HG02938 (cell line): ENCODE measurements at regions not wholly inside any gene's neighbourhood (a gene's known extent, or its start where the extent isn't known, plus 50 kb on each side); places are given as distances from the start of the nearest gene placed in this dataset.

Source experiments
- ATAC-seq: cut with Tn5 transposase; IDR thresholded peaks from one replicate; pipeline ENCODE4 v1.9.1; 2021; ENCODE audit warnings: mild to moderate bottlenecking, moderate library complexity; ENCODE audit not compliant: unreplicated experiment

DNA sequence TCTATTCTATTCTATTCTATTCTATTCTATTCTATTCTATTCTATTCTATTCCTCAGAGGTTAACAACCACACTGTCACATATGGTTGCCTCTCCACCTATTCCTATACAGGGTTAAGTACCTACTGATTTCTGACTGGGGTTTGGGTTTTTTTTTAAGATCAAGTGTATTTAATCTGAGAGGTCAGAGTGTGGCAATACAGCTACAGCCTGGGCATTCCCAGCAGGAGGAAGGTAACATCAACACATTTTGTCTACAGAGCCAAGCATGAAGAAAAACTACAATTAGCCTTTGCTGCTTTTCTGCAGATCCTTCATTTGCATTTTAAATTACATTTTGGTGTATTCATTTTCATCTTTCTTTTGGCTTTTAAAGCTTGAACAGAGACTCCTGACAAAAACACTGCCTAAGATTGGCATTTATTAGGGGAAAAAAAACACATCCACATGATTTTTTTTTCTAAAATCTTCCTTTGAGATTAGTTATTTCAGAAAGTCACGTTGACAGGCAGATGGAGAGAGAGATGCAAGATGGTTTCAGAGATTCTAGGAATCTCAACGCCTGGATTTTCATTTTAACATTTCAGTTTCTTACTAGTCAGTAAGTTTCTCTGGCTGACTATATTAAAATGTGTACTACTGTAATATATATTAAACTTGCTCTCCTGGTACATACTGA lies 255.9 kb upstream of the TET2 start:
- no peak for ATAC-seq

DNA sequence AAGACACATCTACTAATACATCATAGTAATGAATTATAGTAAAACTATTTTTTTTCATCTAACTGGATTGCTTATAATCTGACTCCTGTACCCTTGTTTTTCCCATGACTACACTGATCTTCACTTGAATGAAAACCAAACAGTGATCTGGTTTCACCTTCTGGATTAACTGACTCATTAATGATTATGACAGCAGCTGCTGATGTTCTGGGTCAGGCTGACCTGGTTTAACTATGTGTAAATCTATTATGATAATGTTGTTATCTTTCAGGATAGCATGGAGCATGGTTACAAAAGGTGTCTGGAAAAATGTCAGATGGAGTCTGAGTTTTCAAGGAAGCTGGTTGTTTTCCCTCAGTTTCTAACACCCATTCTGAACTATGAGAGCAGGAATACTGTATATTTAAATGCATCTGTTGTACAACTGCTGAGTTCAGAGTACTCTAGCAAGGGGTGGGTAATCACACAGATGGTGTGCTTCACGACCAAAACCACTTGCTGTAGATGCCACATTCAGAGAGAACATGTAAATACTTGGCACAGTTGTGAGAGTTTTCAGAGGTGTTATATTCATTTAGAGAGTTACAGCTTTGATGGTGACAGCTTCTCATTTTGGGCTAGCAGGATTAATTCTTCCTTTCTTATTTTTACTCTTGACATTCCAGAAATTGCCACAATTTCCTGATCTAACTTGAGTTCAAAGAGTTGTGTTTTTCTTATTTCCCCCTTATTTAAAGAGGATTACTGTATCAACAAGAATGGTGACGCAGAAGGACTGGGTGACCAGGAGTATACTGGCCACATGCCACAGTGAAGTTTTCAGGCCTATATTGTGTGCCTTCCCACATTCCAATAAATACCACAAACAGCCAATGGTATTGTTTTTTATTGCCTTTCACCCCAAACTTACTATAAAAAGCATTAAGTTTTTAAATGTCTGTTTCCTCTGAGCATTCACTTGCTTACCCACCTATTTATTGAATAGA lies 249.7 kb upstream of the TET2 start:
- ATAC-seq, result peak; percentile 59

DNA sequence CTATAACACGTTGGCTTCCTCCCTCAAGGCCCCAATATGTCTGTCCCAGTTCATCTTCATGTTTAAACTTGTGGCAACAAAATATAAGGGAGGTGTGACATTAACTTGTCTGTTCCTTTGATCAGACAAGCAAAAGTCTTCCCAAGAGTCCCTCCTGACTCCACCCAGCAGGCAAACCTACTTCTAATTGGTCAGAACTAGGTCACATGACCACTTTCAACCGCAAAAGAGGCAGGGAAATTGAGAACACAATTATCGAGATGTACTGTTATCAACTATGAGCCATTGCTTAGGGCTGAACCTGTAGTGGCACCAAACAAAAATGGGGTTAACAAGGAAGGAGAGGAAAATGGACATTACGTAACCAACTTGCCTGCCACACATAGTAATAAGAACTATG lies 246.8 kb upstream of the TET2 start:
- ATAC-seq, result no peak

DNA sequence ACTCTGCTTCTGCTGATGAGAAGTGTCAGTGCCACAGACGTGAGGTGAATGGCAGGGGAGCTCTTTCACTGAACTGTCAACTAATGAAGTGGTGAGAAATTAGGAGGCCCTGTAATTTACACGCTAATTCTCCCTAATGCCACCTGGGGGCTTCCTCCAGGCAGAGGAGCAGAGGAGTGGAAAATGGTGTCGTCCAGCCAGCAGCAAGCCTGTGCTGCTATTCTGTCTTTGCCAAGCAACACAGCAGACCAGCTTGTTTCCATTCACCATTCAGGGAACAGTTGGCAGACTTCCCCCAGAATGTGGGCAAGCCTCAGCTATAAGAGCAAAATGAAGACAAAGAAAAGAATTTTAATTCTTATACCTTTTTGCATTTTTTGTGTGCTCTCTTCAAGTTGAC lies 245.2 kb upstream of the TET2 start:
- ATAC-seq, result no peak

DNA sequence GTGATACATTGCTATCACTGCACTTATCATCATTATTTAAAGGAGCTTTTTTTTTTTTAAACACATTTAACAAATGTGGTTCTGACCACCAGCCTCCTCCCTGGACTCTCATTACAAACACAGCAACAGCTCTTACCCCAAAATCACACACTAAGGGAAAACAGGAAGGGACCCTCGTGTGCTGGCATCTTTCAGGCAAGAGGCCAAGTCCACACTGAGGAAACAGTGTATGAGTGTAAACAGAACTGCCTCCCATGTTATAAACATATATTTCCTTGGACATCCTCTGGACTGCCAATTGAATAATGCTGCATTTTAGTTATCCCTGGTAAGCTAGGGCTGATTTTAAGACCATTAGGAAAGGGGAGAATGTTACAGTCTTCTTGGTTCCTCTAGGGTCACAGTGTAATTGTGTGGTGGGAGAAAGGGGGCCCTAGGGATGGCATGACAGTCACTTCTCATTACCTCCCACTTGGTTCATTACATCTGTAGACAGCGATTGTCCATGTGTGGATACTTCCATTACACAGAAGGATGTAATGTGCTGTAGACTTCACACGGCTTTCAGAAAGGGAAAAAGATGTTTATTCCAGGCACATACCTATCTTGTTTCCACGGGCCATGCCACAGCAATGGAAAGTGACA lies 244.6 kb upstream of the TET2 start:
- ATAC-seq, result no peak

DNA sequence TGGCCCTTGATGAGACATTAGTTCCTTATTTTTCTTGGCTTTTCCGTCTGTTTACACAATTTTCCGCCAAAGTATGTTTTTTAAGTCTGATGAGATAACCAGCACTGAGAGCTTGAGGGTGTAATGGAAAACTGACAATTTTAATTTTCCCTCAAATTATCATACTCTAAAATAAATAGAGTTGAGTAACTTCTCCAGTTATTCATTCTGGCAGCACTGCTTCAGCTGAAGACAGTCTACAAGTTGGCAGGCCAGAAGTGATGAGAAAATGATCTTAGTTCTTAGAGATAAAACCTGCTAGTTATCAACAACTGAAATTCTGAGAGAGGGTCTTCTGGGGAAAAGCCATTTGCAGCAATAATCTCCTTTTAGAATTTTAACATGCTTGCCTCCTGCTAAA lies 241.6 kb upstream of the TET2 start:
- no peak for ATAC-seq

DNA sequence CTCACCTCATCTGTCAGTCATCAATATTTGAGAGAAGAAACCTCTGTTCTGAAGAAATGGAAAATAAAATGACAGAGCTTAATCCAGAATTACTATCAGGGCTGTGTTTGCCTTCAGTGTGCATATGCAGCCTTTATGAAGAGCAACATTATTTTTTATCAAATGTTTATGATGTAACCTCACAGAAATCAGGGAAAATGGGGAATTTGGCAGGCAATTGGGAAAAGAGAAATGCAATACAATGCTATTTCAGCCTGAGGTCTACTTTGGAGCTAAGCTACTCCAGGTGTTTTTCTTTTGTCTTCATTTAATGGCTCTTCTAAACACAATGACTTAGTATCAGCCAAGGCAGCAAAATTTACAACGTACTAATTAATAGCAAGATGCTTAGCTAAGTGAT lies 241.1 kb upstream of the TET2 start:
- ATAC-seq, result no peak

DNA sequence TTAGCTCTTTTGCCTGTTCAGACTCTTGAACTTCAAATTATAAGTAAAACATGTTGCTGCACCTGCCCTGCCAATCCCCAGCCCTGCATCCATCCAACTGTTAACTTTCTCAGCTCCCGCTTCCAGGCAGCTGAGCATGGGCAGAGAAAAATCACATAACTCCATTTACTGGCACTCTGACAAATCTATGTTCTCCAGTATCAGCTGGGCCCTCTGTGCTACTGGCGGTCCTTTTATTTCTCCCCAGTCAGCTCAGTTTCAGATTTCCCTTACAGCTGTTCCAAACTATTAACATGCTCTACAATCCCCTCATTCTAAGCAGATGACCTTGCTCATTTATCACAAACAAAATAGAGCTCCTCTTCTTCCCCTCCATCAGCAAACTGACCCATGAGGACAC lies 240.4 kb upstream of the TET2 start:
- ATAC-seq, result no peak

DNA sequence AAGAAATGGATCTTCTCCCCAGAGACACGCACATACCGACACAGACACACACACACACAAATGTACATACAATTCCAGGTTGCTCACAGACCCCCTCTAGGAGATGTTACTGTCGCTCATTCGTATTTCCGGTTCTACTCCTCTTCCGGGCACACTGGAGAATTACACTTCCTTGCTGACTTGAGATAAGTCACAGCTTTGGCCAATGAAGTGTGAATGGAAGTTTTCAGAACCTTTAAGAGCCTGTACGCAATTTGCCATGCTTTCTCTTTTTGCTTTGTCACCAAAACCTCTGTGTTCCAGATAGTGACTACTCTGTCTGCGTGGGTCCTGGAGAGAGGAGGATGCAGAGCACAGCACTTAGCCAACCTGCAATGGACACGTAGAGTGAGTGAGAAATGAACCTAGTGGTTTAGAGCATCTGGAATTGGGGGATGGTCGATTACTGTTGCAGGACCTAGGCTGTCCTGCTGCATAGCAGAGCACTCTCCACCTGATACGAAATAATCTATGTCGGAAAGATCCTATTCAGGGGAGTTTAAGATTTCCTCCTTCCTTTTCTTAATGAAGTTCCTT lies 239.5 kb upstream of the TET2 start:
- ATAC-seq, result no peak

DNA sequence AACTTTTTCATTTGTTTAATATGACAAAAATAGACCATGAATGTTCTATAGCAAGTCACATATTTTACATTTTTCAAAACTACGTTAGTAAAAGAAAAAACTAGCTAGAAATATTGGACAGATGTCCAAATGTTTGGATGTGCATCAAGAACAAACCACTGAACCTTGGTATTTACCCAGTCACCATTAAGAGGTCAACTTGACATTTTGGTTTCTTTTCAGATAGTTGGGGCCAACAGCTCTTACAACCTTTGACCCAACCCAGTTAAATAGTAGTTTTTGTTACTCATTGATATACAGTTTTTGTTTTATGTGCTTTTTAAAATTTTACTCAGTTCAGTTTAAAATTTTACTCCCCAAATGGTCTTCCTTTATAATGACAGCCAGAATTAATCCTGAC lies 238.7 kb upstream of the TET2 start:
- no peak for ATAC-seq

DNA sequence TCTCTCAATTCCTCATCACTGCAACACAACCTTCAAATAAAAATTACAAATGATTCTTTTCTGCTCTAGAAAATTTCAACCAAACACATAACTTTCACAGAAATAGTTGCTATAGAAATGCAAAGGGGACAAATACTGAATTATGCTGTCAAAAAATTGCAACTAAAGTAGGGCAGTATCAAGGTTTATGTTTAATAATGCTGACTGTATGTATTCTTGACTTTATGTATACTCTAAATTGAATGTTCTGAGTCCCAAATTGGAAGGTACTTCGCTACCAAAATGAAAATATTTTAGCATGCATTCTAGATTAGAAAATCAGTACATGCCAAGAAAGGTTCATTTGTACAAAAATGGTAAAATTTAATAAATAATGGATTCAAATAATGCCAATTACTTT lies 237.3 kb upstream of the TET2 start:
- no peak for ATAC-seq

DNA sequence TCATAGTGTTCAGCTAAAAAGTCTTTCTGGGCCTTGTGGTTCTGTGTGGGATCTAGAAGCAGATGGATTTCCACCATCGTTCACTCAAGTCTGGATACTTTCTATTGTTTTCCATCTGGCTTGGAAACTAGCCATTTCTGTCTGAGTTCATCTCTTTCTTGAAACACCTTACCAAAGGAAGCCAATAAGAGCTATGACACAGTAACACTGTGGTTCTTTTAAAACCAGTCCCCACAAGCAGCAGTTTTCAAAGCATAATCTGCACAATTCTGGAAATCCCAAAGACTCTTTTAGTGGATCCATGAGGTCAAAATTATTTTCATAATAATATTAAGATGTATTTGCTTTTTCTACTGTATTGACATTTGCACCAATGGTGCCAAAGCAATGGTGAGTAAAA lies 234.2 kb upstream of the TET2 start:
- ATAC-seq, result no peak

DNA sequence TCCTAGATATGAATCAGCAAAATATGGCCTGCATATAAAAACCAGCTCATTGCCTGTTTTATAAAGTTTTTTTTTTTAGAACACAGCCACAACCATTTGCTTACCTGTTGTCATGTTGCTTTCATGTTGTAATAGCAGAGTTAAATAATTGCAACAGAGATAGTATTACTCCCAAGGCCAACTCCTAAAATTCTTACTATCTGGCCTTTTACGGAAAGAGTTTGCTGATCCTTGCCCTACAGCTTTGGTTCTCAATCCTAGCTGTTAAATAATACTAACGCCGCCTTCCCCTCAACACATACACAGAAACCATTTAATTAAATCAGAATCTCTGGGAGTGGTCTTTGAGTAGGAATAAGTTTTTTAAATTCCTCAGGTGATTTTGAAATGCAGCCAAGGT lies 231.3 kb upstream of the TET2 start:
- ATAC-seq, result no peak

DNA sequence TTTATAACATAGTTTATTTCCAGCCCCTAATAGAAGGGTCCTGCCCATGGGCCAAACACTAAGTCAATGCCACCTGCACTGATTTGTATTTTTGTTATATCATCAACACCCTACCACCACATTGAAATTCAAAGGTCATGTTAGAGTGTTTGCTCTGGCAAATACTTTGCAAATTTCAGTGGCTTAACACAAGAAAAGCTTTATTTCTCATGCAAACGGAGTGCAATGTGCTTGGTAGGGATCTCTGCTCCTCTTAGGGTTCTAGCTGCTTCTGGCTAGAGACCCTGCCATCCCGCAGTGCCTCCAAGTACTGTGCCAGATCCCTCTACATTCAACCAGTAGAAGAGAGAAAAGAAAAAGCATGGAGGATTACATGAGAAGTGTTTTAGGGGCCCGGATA lies 230.8 kb upstream of the TET2 start:
- no peak for ATAC-seq

DNA sequence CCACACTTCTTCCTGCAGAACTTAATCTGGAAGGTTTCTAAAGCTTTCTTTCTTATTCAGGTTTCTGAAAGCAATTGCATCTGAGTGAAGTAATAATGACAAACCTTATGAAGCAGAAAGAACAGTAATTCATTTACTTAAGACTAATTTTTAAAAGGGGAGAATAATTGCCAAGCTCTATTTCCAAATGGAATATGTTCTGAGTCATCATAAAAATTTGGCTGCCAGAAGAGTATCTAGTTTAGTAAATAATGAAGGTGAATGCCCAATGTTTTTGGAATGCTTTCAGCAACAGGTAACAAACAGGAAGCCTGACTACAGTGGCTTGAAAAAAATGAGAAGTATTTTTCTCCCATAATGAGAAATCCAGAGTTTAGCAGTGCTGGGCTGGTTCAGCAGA lies 227.3 kb upstream of the TET2 start:
- no peak for ATAC-seq

DNA sequence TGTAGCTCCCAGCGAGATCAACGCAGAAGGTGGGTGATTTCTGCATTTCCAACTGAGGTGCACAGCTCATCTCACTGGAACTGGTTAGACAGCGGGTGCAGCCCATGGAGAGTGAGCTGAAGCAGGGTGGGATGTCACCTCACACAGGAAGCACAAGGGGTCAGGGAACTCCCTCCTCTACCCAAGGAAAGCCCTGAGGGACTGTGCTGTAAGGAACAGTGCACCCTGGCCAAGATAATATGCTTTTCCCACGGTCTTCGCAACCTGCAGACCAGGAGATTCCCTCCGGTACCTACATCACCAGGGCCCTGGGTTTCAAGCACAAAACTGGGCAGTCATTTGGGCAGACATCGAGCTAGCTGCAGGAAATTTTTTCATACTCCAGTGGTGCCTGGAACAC lies 216.4 kb upstream of the TET2 start:
- ATAC-seq, result peak; percentile 10

DNA sequence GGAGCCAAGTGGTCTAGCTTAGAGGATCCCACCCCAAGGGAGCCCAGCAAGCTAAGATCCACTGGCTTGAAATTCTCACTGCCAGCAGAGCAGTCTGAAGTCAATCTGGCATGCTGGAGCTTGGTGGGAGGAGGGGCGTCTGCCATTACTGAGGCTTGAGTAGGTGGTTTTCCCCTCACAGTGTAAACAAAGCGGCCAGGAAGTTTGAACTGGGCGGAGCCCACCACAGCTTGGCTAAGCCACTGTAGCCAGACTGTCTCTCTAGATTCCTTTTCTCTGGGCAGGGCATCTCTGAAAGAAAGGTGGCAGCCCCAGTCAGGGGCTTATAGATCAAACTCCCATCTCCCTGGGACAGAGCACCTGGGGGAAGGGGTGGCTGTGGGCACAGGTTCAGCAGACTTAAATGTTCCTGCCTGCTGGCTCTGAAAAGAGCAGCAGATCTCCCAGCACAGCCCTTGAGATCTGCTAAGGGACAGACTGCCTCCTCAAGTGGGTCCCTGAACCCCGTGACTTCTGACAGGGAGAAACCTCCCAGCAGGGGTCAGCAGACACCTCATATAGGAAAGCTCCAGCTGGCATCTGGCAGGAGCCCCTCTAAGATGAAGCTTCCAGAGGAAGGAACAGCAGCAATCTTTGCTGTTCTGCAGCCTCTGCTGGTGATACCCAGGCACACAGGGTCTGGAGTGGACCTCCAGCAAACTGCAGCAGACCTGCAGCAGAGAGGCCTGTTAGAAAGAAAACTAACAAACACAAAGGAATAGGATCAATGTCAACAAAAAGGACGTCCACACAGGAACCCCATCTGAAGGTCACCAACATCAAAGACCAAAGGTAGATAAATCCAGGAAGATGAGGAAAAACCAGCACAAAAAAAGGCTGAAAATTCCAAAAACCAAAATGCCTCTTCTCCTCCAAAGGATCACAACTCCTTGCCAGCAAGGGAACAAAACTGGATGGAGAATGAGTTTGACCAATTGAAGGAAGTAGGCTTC lies 215.6 kb upstream of the TET2 start:
- peak; percentile 65 for ATAC-seq

DNA sequence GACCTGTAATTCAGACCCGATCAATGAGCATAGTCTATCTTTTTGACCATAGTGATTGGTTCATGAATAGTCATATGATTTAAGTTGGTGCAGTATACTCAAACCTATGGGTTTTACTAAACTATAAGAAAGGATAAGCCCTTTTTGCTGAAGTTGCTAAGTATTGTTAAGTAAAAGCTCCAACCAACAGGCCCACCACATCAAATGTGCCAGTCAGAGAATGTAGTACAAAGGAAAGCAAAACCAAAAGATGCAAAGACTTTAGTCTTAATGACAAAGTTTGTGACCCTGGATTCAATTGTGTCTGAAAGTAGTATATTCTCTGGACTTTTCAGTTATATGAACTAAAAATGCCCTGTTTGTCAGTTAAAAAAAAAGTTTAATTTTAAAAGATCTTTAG lies 208.1 kb upstream of the TET2 start:
- no peak for ATAC-seq

DNA sequence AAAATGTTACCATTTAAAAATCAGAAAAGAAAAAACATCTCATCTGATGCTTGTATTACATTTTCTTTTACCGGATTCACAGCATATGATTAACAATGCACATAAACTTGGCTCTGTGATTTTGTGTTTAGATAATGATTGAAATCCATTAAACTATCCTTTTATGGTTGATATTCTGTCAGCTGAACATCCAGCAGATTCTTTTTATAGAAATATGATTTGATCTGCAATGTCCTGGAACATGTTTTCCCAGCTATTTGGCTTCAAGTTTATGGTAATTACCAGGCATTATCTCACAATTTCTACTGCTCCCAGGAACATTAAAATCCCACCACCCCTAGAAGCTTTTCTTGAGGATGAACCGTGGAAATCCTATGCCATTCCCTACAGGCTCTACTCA lies 205.7 kb upstream of the TET2 start:
- no peak for ATAC-seq

DNA sequence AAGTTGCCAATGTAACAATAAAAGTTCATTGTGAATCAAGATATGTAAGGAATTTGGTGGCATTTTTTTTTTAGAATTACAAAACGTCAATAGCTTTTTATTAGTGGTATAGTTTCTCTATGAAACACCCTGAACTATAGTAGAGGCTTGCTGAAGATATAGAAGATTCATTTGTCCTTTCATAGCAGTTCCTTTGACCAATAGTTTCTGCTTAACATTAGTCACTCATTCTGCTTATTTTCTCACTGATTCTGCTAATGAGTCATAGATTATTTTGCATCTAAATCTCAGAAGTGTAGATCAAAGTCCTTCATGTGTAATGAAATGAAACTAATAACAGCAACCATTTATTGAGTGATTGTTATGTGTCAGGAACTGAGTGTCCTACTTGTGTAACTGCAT lies 205.0 kb upstream of the TET2 start:
- ATAC-seq, result peak; percentile 82
